ENCODE measurements at regions not wholly inside any gene's neighbourhood (a gene's known extent, or its start where the extent isn't known, plus 50 kb on each side); places are given as distances from the start of the nearest gene placed in this dataset.
A peak's percentile ranks its signal among the peaks of the same experiment; 100 is the strongest.

DNA sequence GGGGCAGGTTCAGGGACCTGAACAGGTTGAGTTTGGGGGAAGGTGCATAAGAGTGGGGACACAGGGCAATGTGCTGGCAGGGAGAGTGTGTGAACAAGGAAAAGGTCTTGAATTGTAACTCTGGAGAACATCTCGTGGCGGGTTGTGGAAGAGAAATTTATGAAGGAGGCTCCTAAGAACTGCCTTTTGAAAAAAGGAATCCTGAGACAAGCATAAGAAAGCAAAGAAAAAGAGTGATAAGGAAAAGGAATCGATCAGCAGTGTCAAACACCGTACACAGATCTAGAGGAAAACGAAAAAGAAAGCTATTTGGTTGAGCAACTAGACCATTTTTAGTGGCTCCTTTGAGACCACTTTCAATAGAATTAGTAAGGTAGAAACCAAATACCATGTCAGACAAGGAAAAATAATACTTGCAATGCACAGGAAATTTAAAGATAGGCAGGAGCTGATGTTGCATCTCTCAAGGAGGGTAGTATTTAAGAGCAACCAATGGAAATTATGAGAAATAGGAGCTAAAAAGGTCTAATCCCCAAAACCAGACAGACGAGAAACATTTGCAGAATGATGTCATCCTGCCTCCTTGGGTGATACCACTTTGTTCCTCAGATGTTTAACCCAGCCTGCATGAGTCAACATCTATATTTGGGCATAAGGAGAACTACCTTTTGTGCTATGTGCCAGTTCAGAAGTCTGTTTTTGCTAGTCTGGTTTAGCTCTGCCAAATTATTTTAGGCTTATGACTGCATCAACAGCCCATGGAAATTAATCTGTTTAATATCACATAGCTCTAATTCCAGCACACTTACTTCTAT, 64.5 kb upstream of the STK38L start:
- peak; percentile 37 for DNase-seq (ENCODE audit: low spot score)

- DNase-seq (ENCODE audit: low spot score), result no peak
Observed at GRCh38 chr12:27180906-27181505, 63.1 kb upstream of the STK38L start.

DNA sequence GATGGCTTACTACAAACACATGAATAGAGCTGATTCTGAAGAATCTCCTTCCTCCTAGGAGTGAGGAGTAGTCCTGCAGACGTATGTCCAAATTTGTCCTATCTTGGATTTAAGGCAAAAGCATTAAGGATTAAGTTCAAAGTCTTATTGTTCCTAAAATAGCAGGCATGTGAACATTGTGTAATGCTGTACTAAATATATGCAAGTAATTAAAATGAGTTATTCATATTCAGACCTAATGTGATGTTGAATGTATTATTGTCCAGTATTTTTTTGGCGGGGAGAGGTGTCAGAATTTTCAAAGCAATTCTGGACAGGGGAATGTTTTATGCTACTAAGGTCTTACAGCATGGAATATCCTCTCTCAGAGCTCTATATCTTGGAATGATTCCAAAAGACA, 60.7 kb upstream of the STK38L start:
- DNase-seq (ENCODE audit: low spot score), result no peak

- DNase-seq (ENCODE audit: low spot score), result no peak
Observed at GRCh38 chr12:27185234-27186021, 58.7 kb upstream of the STK38L start.

DNA sequence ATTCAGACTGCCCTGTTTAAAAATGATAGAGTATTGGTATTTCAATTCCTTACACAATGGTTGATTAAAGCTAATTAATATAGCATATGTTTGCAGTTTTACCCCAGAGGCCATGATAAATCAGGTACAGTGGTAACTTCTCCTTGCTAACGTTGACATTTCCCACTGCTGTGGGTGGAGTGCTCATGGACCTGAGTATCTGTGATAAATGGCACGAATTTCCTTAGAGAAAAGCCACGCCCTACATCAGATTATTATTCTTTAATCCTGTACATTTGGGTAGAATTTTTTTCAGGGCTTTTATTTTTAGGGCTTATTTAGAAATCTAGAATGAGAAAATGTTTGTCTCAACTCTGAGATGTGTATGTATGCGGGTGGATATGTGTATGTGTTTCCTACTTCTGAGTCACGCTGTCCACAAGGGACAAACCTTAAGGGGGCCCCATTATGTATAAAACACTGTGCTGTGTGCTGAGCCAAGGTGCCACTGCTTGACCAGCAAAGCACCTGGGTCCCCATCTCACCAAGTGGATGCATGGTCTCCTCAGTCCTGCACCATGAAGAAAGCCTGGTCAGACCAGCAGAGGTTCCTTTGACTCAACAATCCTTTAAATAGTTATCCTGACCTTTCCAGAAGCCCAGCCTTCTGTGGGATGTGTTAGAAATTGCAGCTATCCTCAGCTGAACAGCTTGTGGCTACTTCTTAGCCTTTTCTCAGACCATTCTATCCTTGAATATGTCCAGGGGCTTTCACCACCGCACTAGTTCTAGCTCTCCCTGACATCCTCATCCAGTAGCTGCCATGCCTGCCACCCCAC, 57.9 kb upstream of the STK38L start:
- no peak for DNase-seq (ENCODE audit: low spot score)

GRCh38 chr12:27187697-27188096, 56.4 kb upstream of the STK38L start:
- no peak for DNase-seq (ENCODE audit: low spot score)

GRCh38 chr12:27190761-27191160, 53.3 kb upstream of the STK38L start:
- DNase-seq (ENCODE audit: low spot score), result no peak

GRCh38 chr12:27191531-27191930, 52.6 kb upstream of the STK38L start:
- no peak for DNase-seq (ENCODE audit: low spot score)

DNA sequence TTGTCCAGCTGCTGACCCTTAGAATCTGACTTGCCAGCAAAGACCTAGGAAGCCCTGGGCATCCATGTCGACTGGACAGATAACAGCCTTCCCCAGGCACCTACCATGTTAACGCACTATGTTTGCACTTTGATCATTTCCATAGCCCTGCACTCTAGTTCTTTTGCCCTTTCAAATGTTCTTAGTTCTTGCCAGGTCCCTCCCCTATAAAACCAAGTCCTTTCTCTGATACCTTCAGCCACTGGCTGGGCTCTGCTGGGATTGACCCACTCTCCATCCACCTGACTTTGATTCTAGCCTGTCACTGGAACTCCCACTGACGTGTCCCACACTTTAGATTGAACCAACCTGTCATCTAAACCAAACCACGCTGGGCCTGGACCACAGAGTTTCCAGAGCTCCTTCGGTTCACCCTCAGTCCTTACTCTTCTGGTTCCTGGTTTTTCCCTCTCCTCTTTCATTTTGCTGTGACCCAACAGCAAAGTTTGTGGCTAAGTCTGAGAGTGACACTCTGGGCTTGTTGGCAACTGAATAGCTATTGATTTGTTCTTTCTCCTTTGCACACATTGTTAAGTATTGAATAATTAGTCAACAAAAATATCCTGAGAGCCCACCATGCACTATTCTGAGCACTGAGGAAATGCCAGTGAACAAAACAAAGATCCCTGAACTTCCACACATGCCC, 51.8 kb upstream of the STK38L start:
- no peak for DNase-seq (ENCODE audit: low spot score)

DNA sequence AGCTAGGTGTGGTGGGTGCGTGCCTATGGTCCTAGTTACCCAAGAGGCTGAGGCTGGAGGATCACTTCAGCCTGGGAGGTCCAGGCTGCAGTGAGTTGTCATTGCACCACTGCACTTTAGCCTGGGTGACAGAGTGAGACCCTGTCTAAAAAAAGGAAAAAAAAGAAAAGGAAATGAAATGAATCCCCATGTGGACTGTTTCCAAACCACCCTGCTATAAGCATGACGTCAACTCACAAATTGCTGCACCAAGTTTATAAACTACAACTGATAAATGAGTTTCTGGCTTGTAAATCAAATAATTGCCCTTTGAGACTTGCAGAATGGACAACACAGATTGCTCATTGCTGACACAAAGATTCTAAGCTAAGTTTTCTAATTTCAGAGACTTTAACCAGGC, 51.0 kb upstream of the STK38L start:
- DNase-seq (ENCODE audit: low spot score), result no peak

DNA sequence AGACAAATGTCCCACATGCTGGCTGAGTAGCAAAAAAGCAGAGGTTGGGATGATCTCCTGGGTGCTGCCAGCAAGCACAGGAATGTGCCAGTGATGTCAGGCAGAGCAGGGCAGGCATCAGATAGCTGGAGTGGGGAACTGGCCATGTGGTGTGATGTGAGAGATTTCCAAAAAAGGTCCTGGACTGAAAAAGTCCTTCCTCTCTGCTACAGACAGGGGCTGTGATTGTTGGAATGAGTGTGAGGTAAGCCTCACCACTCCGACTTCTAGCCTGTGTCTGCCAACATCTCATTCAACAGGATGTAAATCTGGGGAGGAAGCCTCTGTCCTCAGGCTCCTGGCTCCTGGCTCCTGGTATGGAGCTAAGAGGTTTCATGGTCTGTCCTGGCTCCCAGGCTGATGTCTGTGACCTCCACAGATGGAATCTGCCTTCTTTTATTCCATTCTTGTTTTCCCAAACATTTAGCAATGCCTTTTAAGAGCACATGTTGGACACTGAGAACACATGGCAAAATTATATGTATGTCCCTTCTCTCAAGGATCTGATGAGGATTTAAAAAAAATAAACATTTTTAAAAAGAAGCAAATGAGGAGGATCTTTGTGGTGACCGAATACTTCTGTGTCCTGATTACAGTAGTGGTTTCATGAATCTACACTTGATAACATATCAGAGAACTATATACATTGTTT, 50.1 kb upstream of the STK38L start:
- no peak for DNase-seq (ENCODE audit: low spot score)
